ENCODE measurements at regions not wholly inside any gene's neighbourhood (a gene's known extent, or its start where the extent isn't known, plus 50 kb on each side); places are given as distances from the start of the nearest gene placed in this dataset.

DNA sequence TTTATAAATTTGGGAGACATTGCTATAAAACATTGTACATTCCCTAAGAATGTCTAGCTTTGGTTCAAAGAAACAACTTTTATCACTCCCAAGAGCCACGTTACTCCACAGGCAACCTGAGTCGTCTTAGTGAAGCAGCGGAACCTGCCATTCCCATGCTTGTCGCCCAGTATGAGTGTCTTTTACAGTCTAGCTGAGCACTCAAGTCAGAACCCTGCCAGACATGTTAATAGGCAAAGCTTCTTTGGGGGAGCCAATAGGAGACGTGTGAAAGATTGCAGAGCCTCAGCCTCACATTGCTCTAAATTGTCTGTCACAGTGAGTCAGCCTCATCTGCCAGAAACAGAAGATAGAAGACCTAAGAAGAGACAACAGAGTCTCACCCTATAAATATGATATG, 541.6 kb upstream of the FLRT2 start:
- TF ChIP-seq, protein P1, sequence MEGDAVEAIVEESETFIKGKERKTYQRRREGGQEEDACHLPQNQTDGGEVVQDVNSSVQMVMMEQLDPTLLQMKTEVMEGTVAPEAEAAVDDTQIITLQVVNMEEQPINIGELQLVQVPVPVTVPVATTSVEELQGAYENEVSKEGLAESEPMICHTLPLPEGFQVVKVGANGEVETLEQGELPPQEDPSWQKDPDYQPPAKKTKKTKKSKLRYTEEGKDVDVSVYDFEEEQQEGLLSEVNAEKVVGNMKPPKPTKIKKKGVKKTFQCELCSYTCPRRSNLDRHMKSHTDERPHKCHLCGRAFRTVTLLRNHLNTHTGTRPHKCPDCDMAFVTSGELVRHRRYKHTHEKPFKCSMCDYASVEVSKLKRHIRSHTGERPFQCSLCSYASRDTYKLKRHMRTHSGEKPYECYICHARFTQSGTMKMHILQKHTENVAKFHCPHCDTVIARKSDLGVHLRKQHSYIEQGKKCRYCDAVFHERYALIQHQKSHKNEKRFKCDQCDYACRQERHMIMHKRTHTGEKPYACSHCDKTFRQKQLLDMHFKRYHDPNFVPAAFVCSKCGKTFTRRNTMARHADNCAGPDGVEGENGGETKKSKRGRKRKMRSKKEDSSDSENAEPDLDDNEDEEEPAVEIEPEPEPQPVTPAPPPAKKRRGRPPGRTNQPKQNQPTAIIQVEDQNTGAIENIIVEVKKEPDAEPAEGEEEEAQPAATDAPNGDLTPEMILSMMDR (IDR thresholded peaks at IDR 0.05) = no peak
- DNase-seq (no peak), ATAC-seq (no peak)
- no peaks in the 10 kb centered on the region for H3K27me3 ChIP-seq (ENCODE audit: low read depth)
- no peak overlapping the region for H3K27ac ChIP-seq
- no peak overlapping the region for H3K4me3 ChIP-seq
- no peaks in the 10 kb centered on the region for H3K4me1 ChIP-seq
- no peaks in the 10 kb centered on the region for H3K9me3 ChIP-seq
- no peaks in the 10 kb centered on the region for H3K36me3 ChIP-seq
- intact Hi-C loops (cut with DNase I) = no loop called here

DNA sequence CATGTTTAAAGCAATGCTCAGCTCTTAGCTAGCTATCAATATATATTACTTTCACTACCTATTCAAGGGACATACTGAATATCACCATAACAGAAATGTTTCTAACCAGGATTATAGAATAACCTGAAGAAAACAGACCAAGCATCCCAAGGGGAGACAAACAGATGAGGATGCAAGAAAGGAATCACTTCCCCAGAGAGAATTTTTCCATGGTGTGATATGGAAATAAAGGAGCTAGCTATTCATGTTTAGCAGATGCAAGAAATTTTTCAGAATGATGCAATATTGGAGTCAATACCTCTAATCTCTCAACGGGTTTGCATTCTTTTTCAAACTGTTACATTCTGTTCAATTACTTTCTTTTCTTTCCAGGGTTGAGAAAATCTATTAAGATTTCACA, 538.9 kb upstream of the FLRT2 start:
- H3K27ac ChIP-seq = no peak overlapping the region
- no peaks in the 10 kb centered on the region for H3K4me1 ChIP-seq
- H3K27me3 ChIP-seq (ENCODE audit: low read depth) = no peaks in the 10 kb centered on the region
- intact Hi-C loops (cut with DNase I) = no loop called here
- TF ChIP-seq, protein P1 (IDR thresholded peaks at IDR 0.05) = no peak
- DNase-seq (no peak), ATAC-seq (no peak)
- no peaks in the 10 kb centered on the region for H3K36me3 ChIP-seq
- no peak overlapping the region for H3K4me3 ChIP-seq
- H3K9me3 ChIP-seq = no peaks in the 10 kb centered on the region

DNA sequence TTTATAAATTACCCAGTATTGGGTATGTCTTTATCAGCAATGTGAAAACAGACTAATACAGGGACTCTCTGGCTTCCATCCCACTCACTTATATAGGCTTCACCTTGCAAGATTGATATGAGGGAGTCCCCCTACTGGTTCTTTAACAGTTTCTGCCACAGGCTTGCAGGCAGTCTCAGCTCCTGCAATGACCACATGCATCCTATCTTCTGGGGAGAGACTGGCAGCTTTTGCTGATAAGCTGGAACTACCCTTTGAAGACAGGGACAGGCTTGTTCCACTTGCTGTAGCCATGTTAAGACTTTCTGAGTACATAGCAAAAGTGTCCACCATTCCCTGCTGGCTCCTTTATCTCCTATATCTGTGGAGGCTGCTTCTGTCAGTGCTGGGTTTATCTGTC, 531.7 kb upstream of the FLRT2 start:
- intact Hi-C loops (cut with DNase I) = no loop called here
- H3K4me3 ChIP-seq = no peak overlapping the region
- H3K36me3 ChIP-seq = no peaks in the 10 kb centered on the region
- H3K4me1 ChIP-seq = no peaks in the 10 kb centered on the region
- H3K9me3 ChIP-seq = no peaks in the 10 kb centered on the region
- ATAC-seq = no peak
- DNase-seq = no peak
- no peaks in the 10 kb centered on the region for H3K27me3 ChIP-seq (ENCODE audit: low read depth)
- TF ChIP-seq, protein P1 (IDR thresholded peaks at IDR 0.05) = no peak
- no peak overlapping the region for H3K27ac ChIP-seq

DNA sequence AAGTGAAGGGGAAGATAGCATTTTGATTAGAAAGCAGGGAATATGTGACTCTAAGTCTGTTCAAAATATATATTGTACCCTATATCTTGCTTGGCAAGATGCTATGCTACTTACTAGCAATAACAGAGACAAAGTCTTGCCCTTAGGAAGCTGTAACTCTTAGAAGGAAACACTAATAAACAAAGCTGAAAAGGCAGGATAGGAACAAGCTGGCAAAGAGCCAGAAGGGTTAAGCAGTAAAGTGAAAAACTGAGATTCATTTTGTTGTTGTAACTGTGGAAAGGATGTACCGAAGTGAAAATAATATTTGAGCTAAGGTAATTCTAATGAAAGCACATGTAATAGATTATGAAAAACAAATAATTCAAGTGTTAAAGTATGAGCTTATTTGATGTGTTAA, 527.1 kb upstream of the FLRT2 start:
- intact Hi-C loops (cut with DNase I) = no loop called here
- ATAC-seq (no peak), DNase-seq (no peak)

DNA sequence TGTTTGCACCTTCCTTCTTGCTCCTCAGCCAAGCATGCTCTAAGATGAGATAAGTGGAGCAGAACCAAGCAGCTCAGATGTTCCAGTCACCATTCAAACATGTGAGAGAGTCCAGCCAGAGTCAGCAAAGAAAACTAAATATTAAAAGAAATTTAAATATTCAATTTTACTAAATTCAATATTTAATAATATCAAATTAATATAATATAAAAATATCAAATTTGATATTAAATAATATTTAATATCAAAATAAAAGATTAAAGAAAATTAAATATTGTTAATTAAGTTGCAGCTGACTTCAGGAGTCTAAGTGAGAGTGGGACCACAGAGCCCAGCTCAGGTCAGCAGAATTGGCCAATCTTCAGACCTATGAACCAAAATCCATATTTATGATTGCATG, 526.1 kb upstream of the FLRT2 start:
- no peak overlapping the region for H3K27ac ChIP-seq
- H3K36me3 ChIP-seq = no peaks in the 10 kb centered on the region
- H3K27me3 ChIP-seq (ENCODE audit: low read depth) = no peaks in the 10 kb centered on the region
- ATAC-seq (no peak), DNase-seq (no peak)
- no peaks in the 10 kb centered on the region for H3K4me1 ChIP-seq
- H3K9me3 ChIP-seq = no peaks in the 10 kb centered on the region
- H3K4me3 ChIP-seq = no peak overlapping the region
- intact Hi-C loops (cut with DNase I) = no loop called here
- TF ChIP-seq, protein P1 (IDR thresholded peaks at IDR 0.05) = no peak

More for the DNA sequence above, 527.1 kb upstream of the FLRT2 start:
- TF ChIP-seq, protein P1 (IDR thresholded peaks at IDR 0.05) = no peak
- Histone ChIP-seq H3K27me3 (ENCODE audit: low read depth) (no peaks in the 10 kb centered on the region), H3K36me3 (no peaks in the 10 kb centered on the region), H3K4me3 (no peak overlapping the region), H3K4me1 (no peaks in the 10 kb centered on the region), H3K9me3 (no peaks in the 10 kb centered on the region), H3K27ac (no peak overlapping the region)

DNA sequence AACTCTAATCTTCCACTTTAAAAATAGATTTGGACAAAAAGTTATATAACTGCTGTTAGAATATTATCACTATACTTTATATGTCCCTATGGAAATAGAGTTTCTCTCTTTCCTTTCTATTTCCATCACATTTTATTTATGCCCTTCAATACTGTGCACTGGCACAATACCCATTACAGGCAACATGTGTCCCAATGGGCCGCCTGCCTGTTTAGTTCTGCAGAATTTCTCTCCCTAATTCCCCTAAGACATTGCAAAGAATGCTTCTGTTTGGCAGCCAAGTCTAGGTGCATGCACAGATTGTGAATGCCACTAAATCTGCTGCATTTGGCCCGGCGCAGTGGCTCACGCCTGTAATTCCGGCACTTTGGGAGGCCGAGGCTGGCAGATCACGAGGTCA, 520.4 kb upstream of the FLRT2 start:
- H3K9me3 ChIP-seq = no peaks in the 10 kb centered on the region
- DNase-seq (no peak), ATAC-seq (no peak)
- no peaks in the 10 kb centered on the region for H3K27me3 ChIP-seq (ENCODE audit: low read depth)
- no peaks in the 10 kb centered on the region for H3K4me1 ChIP-seq
- TF ChIP-seq, protein P1 (IDR thresholded peaks at IDR 0.05) = no peak
- H3K36me3 ChIP-seq = no peaks in the 10 kb centered on the region
- H3K4me3 ChIP-seq = no peak overlapping the region
- H3K27ac ChIP-seq = no peak overlapping the region
- intact Hi-C loops (cut with DNase I) = no loop called here
